GM18505 (cell line): ENCODE measurements at regions not wholly inside any gene's neighbourhood (a gene's known extent, or its start where the extent isn't known, plus 50 kb on each side); places are given as distances from the start of the nearest gene placed in this dataset.

Source experiments
- ATAC-seq: cut with Tn5 transposase; IDR thresholded peaks from one replicate; pipeline ENCODE4 v1.9.1; 2021; ENCODE audit not compliant: unreplicated experiment
- POLR2A ChIP-seq: IDR thresholded peaks from 4 replicates; pipeline ENCODE4 v1.6.1; 2011; ENCODE audit warnings: borderline replicate concordance; ENCODE audit not compliant: insufficient read depth, insufficient read length; ENCODE audit errors: extremely low read depth

DNA sequence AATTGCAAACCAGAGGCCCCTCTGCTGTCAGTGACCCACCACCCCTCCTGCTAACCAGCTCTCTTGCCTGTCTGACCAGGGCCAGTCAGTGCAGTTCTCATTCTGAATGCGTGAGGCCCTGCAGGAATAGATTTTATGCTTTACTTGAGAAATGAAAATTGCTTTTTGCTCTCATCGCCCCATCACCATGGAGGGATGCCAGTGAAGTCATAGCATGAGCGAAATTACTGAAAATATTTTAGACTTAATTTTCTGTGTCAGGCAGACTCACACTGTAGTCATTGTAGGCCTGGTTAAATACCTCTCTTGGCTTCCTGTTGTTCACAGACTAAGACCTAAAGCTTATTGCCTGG is 490.5 kb upstream of the CDH5 start:
- no peak for TF ChIP-seq POLR2A
- ATAC-seq, result no peak

DNA sequence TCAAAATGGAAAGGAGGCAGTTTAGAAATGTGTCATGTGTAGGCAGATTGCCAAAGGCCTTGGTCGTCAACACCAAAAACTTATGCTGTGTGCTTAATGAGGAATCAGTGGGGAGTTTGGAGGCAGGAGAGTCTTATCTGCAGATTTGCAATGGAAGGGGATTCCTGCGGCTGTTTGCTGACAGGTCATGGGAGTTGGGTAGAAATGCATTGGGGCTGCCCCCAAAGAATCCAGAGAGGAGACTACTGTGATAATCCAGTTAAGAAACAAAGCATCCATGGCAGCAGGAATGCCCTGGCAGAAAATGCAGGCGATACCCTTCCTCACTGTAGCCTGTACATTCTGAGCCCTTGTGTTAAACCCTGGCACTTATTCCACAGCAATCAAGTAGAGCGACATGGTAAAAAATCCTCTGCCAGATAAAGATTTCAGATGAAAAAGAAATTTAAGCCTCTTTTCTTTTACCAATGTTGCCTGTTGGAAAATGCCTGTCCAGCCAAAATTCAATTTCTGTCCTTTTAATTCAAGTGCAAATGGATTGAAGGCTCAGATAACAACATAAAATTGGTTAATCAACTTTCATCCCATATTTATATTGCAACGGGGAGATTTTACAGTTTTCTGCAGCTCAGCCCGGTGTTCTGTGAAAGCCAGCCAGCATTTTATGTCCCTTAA is 491.0 kb upstream of the CDH5 start:
- ATAC-seq, result no peak
- TF ChIP-seq POLR2A, result no peak

DNA sequence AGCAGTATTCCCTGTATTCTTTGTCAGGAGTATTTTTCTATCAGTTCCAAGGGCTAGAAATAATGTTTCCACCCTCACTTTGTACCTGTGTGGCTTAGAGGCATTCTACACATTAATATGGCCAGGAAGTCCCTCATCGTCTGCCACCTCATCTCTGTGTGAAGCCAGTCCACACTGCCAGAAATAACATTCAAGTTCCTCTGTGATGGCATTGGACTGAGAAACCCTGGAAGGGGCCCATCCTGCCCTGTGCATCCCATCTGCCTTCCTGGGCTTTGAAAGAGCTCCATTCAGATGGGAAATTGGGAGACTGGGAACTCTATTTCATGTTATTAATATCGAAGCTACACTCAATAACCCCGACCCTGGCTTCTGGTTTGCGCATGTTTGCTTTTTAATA is 497.2 kb upstream of the CDH5 start:
- no peak for ATAC-seq
- TF ChIP-seq POLR2A, result no peak

DNA sequence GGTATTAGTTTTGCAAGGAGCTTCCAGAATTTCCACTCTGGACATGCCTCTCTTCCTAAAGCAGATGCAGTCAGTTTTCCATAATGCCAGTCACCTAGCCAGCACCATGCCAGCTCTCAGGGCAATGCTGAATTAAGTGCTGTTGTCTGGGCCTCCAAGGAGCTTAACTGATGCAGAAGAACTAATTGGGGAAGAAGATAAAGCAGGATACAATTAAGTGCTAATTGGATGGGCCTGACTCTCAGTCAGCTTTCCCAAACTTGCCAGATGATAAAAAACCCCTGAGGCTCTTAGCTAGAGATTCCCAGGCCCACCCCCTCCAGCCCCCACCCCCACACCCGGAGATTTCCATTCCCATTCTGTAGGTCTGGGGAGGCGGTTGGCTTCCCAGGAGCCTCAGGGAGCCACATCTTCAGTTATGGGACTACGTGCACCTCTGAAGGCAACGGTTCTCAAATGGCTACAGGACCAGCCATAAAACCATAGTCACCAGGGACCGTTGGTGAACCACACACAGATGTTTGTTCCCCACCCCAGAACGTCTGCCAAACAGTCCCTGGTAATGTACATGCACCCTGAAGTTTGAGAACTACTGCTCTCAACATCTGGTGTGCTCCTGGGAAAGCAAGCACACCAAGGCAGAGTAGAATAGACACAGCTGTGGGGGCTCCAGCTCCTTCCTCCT is 499.1 kb upstream of the CDH5 start:
- no peak for ATAC-seq
- TF ChIP-seq POLR2A, result no peak

DNA sequence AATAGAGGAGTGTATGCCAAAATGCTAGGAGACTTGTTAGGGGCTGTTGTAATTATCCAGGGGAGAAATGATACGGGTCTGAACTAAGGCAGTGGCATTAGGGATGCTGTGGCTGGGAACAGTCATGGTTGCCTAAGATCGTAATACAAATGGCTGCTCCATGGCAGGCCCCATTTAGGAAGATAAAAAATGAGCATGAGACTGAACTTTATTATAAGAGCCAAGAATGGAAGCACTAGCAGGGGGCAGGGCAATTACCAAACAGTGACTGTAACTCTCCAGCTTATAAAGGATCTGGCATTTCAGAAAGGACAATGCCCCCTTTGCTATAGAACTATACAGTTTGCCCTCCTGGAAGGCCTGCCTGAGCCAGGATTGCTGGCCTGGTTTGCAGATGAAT is 503.3 kb upstream of the CDH5 start:
- TF ChIP-seq POLR2A, result no peak
- ATAC-seq, result no peak

DNA sequence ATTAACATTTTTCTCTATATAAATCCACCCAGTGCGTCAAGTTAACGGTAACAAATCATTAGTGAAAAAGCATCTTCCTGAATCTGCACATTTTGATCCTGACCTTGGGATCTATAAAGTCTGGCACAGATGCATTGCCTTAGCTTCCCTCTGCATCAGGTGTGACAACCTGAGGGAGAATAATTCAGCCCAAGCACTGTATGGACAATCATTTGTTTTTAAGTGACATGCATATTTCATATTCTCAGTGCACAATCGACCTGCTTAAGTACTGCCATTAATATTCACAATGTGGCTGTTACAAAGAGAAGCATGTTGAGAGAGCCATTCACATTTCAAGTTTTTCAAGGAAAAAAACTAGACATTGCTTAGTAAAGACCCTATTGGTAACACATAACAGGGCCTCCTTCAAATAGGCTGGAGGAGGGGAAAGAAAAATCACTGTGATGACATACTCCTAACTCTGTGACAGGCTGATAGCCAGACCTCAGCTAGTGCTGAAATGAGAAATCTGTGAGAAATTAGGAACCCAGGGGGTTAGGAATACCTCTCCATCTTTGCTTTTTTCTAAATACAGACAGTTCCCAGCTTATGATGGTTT is 505.3 kb upstream of the CDH5 start:
- ATAC-seq, result no peak
- TF ChIP-seq POLR2A, result no peak

DNA sequence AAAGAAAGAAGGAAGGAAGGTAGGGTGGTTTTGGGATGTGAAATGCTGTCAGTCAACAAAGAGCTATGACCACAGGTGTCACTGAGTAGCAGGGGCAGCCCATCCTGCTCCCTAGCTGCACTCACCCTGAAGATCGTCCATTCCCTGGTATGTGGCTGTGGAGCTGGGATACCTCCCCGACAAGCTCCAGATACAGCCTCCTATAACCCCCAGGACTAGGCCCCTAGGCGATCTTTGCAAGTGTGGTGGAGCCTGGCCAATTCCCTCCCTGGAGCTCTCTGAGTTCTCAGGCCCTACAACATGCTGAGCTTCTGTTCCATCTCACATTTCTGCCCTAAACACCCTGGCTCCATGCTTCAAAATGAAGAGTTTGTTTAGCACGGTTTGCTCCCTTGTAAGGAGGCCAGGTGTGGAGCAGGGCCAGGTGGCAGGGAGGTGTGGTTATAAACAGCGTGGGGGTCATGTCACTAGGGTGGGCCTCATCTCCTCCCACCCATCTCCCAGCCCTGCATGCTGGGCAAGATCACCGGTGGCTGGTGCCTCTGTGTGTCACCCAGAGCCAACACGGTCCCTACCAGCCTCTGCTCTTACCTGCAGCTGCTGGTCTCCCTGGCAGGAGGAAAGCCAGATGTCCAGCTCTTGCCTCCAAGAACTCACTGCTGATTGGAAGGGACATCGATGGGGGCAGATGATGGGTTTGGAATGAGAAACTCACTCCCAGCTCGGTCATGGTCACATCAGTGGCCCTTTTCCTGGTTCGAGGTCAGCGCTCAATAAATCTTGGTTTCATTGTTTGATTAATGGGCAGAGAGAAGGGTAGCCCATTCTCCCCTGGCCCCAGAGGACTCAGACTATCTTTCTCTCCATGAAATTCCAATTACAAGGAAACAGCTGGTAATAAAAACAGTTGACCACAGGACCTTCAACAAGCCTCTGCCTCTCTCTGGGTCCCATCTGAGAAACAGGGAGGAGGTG is 511.0 kb upstream of the CDH5 start:
- no peak for ATAC-seq
- no peak for TF ChIP-seq POLR2A

DNA sequence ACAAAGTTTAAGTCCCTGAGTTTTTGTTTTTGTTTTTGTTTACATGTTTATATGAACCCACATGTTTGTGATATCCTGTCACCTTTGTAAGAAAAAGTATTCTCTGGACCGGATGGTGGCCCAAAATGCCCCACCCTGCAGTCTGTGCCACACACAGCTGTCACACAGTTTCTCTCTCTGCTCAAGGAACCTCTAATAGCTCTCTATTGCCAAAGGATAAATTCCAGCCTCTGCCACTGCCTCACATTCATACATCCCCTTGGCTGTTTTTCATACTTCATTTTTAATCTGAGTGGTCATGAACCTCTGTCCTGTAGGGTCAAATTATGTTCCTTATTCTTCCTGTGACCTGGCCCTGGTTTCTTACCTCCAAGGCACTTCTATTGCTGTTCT is 520.3 kb upstream of the CDH5 start:
- no peak for ATAC-seq
- no peak for TF ChIP-seq POLR2A

DNA sequence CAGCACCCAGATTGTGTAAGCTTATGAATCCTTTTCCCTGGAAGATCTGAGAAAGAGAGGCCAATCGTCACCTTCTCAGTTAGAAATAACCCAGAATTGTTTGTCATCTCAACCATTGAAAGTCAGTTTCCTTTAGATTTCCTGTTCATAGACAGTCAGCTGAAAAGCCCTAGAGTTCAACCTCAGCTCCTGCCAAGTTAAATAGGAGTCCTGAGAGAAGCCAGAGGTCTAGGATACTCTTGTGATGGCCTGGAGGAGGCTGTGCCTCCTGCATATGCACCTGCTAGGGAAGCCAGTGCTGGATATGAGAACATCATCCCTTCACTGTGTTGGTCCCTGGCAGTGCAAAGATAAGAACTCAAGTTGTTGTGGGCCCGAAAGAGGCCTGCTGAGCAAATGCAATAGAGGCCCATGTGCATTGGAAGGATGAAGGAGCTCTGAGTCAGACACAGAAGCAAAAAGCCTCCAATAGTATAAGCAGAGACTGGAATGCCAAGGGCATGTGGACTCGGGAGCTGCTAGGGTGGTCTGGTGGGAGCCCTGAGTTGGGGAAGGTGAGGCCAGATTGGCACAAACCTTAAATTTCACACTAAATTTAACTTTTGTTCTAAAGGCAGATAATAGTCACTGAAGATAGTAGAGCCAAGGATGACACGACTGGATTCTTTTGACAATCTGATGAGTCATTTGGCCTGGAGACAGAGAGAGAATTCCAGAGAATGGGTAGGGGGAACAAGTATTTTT is 520.9 kb upstream of the CDH5 start:
- no peak for TF ChIP-seq POLR2A
- ATAC-seq, result no peak

DNA sequence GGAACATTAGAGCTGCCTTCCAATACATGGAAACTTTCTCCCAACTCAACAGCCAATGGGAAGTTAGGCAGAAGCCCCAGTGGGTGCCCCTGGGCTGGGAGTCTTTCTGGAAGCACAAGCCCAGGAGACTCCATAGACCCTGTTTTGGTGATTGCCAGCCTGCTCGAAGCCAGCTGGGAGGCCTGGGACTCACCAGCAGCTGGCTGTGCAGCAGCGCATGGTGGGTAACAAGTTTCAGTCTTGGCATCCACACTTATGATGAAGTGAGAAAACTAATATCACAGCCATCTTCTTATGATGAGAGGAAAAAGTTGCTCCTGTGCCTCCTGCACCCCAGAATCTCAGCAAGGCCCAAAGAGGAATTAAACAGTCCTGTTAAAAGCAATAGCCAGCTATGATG is 522.5 kb upstream of the CDH5 start:
- no peak for ATAC-seq
- no peak for TF ChIP-seq POLR2A

DNA sequence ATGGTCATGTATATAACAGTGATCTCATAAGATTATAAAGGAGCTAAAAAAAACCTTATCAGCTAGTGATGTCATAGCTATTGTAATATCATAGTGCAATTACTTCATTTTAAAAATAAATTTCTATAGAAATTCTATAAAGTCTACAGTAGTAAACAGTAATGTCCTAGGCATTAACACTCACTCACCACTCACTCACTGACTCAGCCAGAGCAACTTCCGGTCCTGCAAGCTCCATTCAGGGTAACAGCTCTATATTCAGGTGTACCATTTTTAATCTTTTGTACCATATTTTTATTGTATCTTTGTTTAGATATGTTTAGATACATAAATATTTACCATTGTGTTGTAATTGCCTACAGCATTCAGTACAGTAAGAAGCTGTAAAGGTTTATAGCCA is 524.4 kb upstream of the CDH5 start:
- no peak for ATAC-seq
- TF ChIP-seq POLR2A, result no peak

DNA sequence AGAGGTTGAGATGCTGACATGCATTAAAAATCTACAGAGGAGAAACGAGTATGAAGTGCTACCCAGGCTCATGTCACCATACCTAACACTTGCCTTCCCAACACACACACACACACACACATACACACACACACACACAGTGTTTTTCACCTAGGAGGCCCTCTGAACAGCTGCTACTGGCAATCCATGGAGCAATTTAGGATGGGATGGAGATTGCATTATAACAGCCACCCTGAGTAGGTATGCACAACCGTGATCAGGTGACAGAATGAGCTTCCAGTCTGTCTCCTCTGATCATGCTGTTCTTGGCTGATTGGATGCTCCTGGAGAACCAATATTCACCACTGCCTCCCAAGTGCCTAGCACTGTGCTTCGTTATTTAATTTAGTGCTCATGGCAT is 528.5 kb upstream of the CDH5 start:
- no peak for ATAC-seq
- no peak for TF ChIP-seq POLR2A

DNA sequence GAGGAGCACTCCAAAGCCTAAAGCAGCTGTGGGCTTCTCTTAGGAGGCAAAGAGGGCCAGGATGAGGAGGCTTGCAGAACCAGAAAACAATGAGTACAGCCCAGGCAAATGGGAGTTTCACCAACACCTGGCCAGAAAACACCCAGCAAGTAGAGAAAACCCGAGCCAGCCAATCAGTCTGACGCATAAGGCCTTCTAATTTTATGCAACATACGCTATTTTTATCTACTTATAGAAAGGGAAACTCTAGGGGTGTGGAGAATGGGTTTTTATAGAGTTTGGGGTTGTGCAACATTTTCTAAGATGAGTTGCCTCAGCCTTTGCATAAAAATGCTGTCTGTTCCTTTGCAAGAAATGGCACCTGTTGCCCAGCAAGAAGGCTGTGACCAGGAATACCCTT is 529.0 kb upstream of the CDH5 start:
- ATAC-seq, result no peak
- TF ChIP-seq POLR2A, result no peak
